K562 (cell line): ENCODE measurements at regions not wholly inside any gene's neighbourhood (a gene's known extent, or its start where the extent isn't known, plus 50 kb on each side); places are given as distances from the start of the nearest gene placed in this dataset.
A peak's percentile ranks its signal among the peaks of the same experiment; 100 is the strongest.

Source experiments
- BRF1 ChIP-seq: IDR thresholded peaks from 3 replicates; pipeline ENCODE4 v1.6.1; 2011; ENCODE audit warnings: borderline replicate concordance, mild to moderate bottlenecking; ENCODE audit not compliant: insufficient read length; ENCODE audit errors: extremely low read depth
- CEBPG ChIP-seq, 3 experiments: fragments of 200-800 bp in 1 of 3; sonication (Bioruptor generic) in 1 of 3; sonication (generic) in 1 of 3; formaldehyde crosslinking in 1 of 3; IDR thresholded peaks in 2 of 3; conservative IDR thresholded peaks in 1 of 3; 2 replicates each; pipeline versions ENCODE4 v1.6.1 to v1.8.0; 2016 to 2022; ENCODE audit warnings: missing compliant biosample characterization in 2 of 3, missing genetic modification characterization in 2 of 3, mild to moderate bottlenecking in 1 of 3, missing genetic modification reagents in 1 of 3
- ETV6 ChIP-seq, 3 experiments: fragments of 150-350 bp in 1 of 3; sonication (generic) in 1 of 3; formaldehyde crosslinking in 1 of 3; IDR thresholded peaks; 2 replicates each; pipeline versions ENCODE4 v1.6.1 to v1.8.0; 2014 to 2022; ENCODE audit warnings: borderline replicate concordance in 2 of 3, low read depth in 2 of 3, antibody characterized with exemption in 1 of 3, low read length in 1 of 3, mild to moderate bottlenecking in 1 of 3, missing genetic modification reagents in 1 of 3
- JUND ChIP-seq, 2 experiments: IDR thresholded peaks; 2 replicates in 1 of 2; 3 replicates in 1 of 2; pipeline ENCODE4 v1.6.1; 2011; ENCODE audit warnings: borderline replicate concordance in 2 of 2, low read depth in 2 of 2, low read length in 2 of 2, improper control_type of control experiment in 1 of 2, missing biosample characterization in 1 of 2, missing genetic modification characterization in 1 of 2, missing genetic modification reagents in 1 of 2
- KLF16 ChIP-seq: IDR thresholded peaks from 2 replicates; pipeline ENCODE4 v1.6.1; 2016; ENCODE audit warnings: antibody characterized with exemption
- MAZ ChIP-seq, 2 experiments: fragments of 450-650 bp in 1 of 2; sonication (generic) in 1 of 2; formaldehyde crosslinking; IDR thresholded peaks in 1 of 2; conservative IDR thresholded peaks in 1 of 2; 2 replicates each; pipeline versions ENCODE4 v1.4.0 to v1.5.0; 2020; ENCODE audit warnings: mild to moderate bottlenecking in 1 of 2, missing genetic modification reagents in 1 of 2
- MECOM ChIP-seq: fragments of 250-450 bp; sonication (Bioruptor Pico); IDR thresholded peaks from 2 replicates; pipeline ENCODE4 v1.8.0; 2022; ENCODE audit warnings: inconsistent platforms
- NR1H2 ChIP-seq: sonication (generic); formaldehyde crosslinking; IDR thresholded peaks from 2 replicates; pipeline ENCODE4 v1.4.0; 2020; ENCODE audit warnings: mild to moderate bottlenecking, missing genetic modification reagents
- SIN3B ChIP-seq: fragments of 450-650 bp; IDR thresholded peaks from 2 replicates; pipeline ENCODE4 v1.6.1; 2017; ENCODE audit warnings: low read depth, mild to moderate bottlenecking, moderate library complexity
- SREBF1 ChIP-seq: fragments of 150-350 bp; IDR thresholded peaks from 2 replicates; pipeline ENCODE4 v1.6.1; 2014; ENCODE audit warnings: antibody characterized with exemption, low read depth, low read length, borderline replicate concordance
- THRAP3 ChIP-seq: fragments of 450-650 bp; IDR thresholded peaks from 2 replicates; pipeline ENCODE4 v1.6.1; 2016; ENCODE audit warnings: mild to moderate bottlenecking, inconsistent platforms, borderline replicate concordance
- ZNF232 ChIP-seq: sonication (generic); formaldehyde crosslinking; IDR thresholded peaks from 2 replicates; pipeline ENCODE4 v1.8.0; 2022; ENCODE audit warnings: mild to moderate bottlenecking, missing genetic modification reagents
- ZNF253 ChIP-seq: fragments of 250-450 bp; sonication (Bioruptor Pico); conservative IDR thresholded peaks from 2 replicates; pipeline ENCODE4 v1.6.1; 2021; ENCODE audit warnings: mild to moderate bottlenecking
- ZNF583 ChIP-seq: fragments of 250-450 bp; sonication (Bioruptor Pico); IDR thresholded peaks from 2 replicates; pipeline ENCODE4 v1.4.0; 2020
- ZNF699 ChIP-seq: fragments of 250-450 bp; sonication (Bioruptor Pico); IDR thresholded peaks from 2 replicates; pipeline ENCODE4 v1.8.0; 2021; ENCODE audit warnings: mild to moderate bottlenecking, moderate library complexity; ENCODE audit not compliant: insufficient replicate concordance
- ZNF780A ChIP-seq: fragments of 250-450 bp; sonication (Bioruptor Pico); IDR thresholded peaks from 2 replicates; pipeline ENCODE4 v1.5.0; 2021; ENCODE audit warnings: mild to moderate bottlenecking
- ZNF79 ChIP-seq: fragments of 250-450 bp; sonication (Bioruptor Pico); IDR thresholded peaks from 2 replicates; pipeline ENCODE4 v1.4.0; 2020; ENCODE audit warnings: low read depth, mild to moderate bottlenecking, moderate library complexity
- TF ChIP-seq, protein P1 (sequence below): fragments of 250-450 bp; sonication (Bioruptor Pico); IDR thresholded peaks from 2 replicates; pipeline ENCODE4 v1.8.0; 2021; ENCODE audit warnings: mild to moderate bottlenecking, moderate library complexity
- TF ChIP-seq, protein P2 (sequence below): sonication (generic); formaldehyde crosslinking; IDR thresholded peaks from 2 replicates; pipeline ENCODE4 v1.9.0; 2022; ENCODE audit warnings: mild to moderate bottlenecking, missing genetic modification reagents
- TF ChIP-seq, protein P3 (sequence below): IDR thresholded peaks from 2 replicates; pipeline ENCODE4 v1.6.1; 2016; ENCODE audit warnings: missing genetic modification characterization, missing compliant biosample characterization
- TF ChIP-seq, protein P4 (sequence below): fragments of 450-650 bp; formaldehyde crosslinking; IDR thresholded peaks from 2 replicates; pipeline ENCODE4 v1.4.0; 2022; ENCODE audit warnings: missing genetic modification characterization

DNA sequence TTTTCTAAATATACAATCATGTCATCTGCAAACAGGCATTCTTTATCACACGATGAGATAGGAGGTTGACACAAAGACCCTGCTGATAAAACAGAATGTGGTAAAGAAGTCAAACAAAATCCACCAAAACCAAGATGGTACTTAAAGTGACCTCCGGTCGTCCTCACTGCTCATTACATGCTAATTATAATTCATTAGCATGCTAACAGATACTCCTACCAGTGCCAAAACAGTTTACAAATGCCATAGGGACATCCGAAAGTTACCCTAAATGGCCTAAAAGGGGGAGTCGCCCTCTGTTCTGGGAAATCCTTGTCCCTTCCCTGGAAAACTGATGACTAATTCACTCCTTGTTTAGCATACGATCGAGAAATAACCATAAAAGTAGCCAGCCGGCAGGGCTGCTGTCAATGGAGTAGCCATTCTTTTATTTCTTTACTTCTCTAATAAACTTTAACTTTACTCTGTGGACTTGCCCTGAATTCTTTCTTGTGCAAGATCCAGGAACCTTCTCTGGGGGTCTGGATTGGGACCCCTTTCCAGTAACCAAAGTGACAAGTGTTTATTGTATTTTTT, 126.6 kb downstream of the CCDC71L start (continued):
- TF ChIP-seq CEBPG (CRISPR knock-in tag; IDR thresholded peaks at IDR 0.05) (no peak), CEBPG (tag; conservative IDR thresholded peaks at IDR 0.05 in 1 of 2, IDR thresholded peaks at IDR 0.05 in 1 of 2) (no peak), JUND (IDR thresholded peaks at IDR 0.05; ENCODE audit: borderline replicate concordance, low read depth, low read length) (peak; percentile 98), JUND (tag; IDR thresholded peaks at IDR 0.05; ENCODE audit: borderline replicate concordance, low read depth, low read length) (peak; percentile 97; the same call in 2 of the 3 replicates), ZNF253 (no peak), ZNF583 (CRISPR knock-in tag) (no peak), ZNF699 (CRISPR knock-in tag) (no peak), KLF16 (no peak), ZNF780A (no peak), ZNF232 (no peak), ZNF79 (no peak), SIN3B (no peak), NR1H2 (no peak), BRF1 (no peak), ETV6 (IDR thresholded peaks at IDR 0.05; ENCODE audit: borderline replicate concordance in 1 of 2, low read depth in 2 of 2, low read length in 1 of 2) (no peak), ETV6 (CRISPR knock-in tag; IDR thresholded peaks at IDR 0.05; ENCODE audit: borderline replicate concordance) (no peak), THRAP3 (no peak), SREBF1 (no peak), MAZ (CRISPR knock-in tag; conservative IDR thresholded peaks at IDR 0.05 in 1 of 2, IDR thresholded peaks at IDR 0.05 in 1 of 2) (peak in 1 of 2 experiments; percentile 21; a peak in 1 of 4 replicates), MECOM (no peak; the same call in 1 of the 2 replicates)
- TF ChIP-seq, protein P1, sequence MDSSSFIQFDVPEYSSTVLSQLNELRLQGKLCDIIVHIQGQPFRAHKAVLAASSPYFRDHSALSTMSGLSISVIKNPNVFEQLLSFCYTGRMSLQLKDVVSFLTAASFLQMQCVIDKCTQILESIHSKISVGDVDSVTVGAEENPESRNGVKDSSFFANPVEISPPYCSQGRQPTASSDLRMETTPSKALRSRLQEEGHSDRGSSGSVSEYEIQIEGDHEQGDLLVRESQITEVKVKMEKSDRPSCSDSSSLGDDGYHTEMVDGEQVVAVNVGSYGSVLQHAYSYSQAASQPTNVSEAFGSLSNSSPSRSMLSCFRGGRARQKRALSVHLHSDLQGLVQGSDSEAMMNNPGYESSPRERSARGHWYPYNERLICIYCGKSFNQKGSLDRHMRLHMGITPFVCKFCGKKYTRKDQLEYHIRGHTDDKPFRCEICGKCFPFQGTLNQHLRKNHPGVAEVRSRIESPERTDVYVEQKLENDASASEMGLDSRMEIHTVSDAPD (CRISPR knock-in tag) = no peak
- TF ChIP-seq, protein P2, sequence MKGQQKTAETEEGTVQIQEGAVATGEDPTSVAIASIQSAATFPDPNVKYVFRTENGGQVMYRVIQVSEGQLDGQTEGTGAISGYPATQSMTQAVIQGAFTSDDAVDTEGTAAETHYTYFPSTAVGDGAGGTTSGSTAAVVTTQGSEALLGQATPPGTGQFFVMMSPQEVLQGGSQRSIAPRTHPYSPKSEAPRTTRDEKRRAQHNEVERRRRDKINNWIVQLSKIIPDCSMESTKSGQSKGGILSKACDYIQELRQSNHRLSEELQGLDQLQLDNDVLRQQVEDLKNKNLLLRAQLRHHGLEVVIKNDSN (CRISPR knock-in tag) = no peak
- TF ChIP-seq, protein P3, sequence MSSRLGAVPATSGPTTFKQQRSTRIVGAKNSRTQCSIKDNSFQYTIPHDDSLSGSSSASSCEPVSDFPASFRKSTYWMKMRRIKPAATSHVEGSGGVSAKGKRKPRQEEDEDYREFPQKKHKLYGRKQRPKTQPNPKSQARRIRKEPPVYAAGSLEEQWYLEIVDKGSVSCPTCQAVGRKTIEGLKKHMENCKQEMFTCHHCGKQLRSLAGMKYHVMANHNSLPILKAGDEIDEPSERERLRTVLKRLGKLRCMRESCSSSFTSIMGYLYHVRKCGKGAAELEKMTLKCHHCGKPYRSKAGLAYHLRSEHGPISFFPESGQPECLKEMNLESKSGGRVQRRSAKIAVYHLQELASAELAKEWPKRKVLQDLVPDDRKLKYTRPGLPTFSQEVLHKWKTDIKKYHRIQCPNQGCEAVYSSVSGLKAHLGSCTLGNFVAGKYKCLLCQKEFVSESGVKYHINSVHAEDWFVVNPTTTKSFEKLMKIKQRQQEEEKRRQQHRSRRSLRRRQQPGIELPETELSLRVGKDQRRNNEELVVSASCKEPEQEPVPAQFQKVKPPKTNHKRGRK (tag) = no peak
- TF ChIP-seq, protein P4, sequence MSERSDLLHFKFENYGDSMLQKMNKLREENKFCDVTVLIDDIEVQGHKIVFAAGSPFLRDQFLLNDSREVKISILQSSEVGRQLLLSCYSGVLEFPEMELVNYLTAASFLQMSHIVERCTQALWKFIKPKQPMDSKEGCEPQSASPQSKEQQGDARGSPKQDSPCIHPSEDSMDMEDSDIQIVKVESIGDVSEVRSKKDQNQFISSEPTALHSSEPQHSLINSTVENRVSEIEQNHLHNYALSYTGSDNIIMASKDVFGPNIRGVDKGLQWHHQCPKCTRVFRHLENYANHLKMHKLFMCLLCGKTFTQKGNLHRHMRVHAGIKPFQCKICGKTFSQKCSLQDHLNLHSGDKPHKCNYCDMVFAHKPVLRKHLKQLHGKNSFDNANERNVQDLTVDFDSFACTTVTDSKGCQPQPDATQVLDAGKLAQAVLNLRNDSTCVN = no peak
